ENCODE measurements at regions not wholly inside any gene's neighbourhood (a gene's known extent, or its start where the extent isn't known, plus 50 kb on each side); places are given as distances from the start of the nearest gene placed in this dataset.

DNA sequence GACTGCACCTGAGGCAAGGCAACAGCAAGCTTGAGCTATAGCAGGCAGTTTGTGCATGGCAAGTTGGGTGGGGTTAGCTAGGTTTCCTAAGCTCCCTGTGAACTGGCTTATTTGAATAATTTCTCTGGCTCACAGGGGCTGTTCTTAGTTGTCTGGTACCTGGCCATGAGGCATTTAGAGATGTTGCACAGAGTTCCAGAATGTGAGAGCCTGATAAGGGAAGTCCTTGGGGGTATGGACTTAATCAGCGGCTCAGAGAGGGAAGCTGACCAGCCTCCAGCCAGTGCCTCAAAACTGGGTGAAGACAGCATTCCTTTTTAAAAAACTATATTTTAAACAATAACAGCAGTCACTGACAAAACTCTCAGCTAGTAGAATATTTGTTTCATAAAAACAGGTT, 307.4 kb downstream of the FZD1 start:
- in situ Hi-C loops (cut with MboI): no loop called here
- ChIA-PET RAD21 (ENCODE audit: unreplicated experiment) (no interaction called here), CTCF (no interaction called here), SMC1A (ENCODE audit: uncharacterized antibody, unreplicated experiment) (no interaction called here), POLR2A (no interaction called here)
- no peak overlapping the region for H3K9ac ChIP-seq (ENCODE audit: control insufficient read depth, insufficient read depth, low read length)
- 95% methylated on average over 1 of the region's 1 CpG for WGBS (ENCODE audit: insufficient coverage, insufficient replicate concordance, low lambda C conversion rate, missing lambda C conversion rate)
- intact Hi-C loops (cut with micrococcal nuclease; ENCODE audit: unreplicated experiment): no loop called here
- no peak overlapping the region for H3K27ac ChIP-seq (ENCODE audit: control insufficient read depth, insufficient read depth)
- H3K36me3 ChIP-seq (ENCODE audit: control insufficient read depth in 2 of 2, insufficient read depth in 2 of 2, low read length in 1 of 2): no peaks in the 10 kb centered on the region
- no peaks in the 10 kb centered on the region for H3K9me3 ChIP-seq (replicated peaks; ENCODE audit: control insufficient read depth, insufficient read depth, low read length)
- no peak for ATAC-seq
- DNase-seq (ENCODE audit: low read depth, low spot score): no peak
- FAIRE-seq: no peak
- no peaks in the 10 kb centered on the region for H4K20me1 ChIP-seq (ENCODE audit: control insufficient read depth, insufficient read depth)
- BruUV-seq (replicated peaks): no TSS peak
- no peaks in the 10 kb centered on the region for H3K27me3 ChIP-seq (replicated peaks in 1 of 2; ENCODE audit: control insufficient read depth in 2 of 2, insufficient read depth in 2 of 2, low read length in 1 of 2)
- no peak overlapping the region for H2AFZ ChIP-seq (ENCODE audit: control insufficient read depth, low read depth, low read length)
- no peak for TF ChIP-seq NFYB (IDR thresholded peaks at IDR 0.05; ENCODE audit: insufficient read depth, low read depth, low read length)
- TF ChIP-seq, protein P1, sequence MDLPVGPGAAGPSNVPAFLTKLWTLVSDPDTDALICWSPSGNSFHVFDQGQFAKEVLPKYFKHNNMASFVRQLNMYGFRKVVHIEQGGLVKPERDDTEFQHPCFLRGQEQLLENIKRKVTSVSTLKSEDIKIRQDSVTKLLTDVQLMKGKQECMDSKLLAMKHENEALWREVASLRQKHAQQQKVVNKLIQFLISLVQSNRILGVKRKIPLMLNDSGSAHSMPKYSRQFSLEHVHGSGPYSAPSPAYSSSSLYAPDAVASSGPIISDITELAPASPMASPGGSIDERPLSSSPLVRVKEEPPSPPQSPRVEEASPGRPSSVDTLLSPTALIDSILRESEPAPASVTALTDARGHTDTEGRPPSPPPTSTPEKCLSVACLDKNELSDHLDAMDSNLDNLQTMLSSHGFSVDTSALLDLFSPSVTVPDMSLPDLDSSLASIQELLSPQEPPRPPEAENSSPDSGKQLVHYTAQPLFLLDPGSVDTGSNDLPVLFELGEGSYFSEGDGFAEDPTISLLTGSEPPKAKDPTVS (IDR thresholded peaks at IDR 0.05; ENCODE audit: low read depth, low read length): no peak
- TF ChIP-seq ZNF622 (IDR thresholded peaks at IDR 0.05): no peak
- TF ChIP-seq, protein P2, sequence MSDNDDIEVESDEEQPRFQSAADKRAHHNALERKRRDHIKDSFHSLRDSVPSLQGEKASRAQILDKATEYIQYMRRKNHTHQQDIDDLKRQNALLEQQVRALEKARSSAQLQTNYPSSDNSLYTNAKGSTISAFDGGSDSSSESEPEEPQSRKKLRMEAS (IDR thresholded peaks at IDR 0.05; ENCODE audit: low read depth, low read length): no peak
- no peak for TF ChIP-seq STAT1 (conservative IDR thresholded peaks at IDR 0.05)
- TF ChIP-seq, protein P3, sequence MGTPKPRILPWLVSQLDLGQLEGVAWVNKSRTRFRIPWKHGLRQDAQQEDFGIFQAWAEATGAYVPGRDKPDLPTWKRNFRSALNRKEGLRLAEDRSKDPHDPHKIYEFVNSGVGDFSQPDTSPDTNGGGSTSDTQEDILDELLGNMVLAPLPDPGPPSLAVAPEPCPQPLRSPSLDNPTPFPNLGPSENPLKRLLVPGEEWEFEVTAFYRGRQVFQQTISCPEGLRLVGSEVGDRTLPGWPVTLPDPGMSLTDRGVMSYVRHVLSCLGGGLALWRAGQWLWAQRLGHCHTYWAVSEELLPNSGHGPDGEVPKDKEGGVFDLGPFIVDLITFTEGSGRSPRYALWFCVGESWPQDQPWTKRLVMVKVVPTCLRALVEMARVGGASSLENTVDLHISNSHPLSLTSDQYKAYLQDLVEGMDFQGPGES (IDR thresholded peaks at IDR 0.05): no peak
- TF ChIP-seq RUNX3 (IDR thresholded peaks at IDR 0.05; ENCODE audit: low read length): no peak
- no peaks in the 10 kb centered on the region for H3K79me2 ChIP-seq (ENCODE audit: control insufficient read depth, insufficient read depth, low read length)
- H3K4me3 ChIP-seq: no peak overlapping the region
- H3K4me2 ChIP-seq (ENCODE audit: control insufficient read depth, insufficient read depth): no peak overlapping the region
- H3K4me1 ChIP-seq (ENCODE audit: control insufficient read depth, insufficient read depth, low read length): no peaks in the 10 kb centered on the region
